CD4-positive, alpha-beta T cell treated with Interleukin-17A for 1 hour (primary cell): ENCODE measurements at regions not wholly inside any gene's neighbourhood (a gene's known extent, or its start where the extent isn't known, plus 50 kb on each side); places are given as distances from the start of the nearest gene placed in this dataset.

Experiments used
- DNase-seq: peaks from one replicate; pipeline ENCODE4 v3.0.0-alpha.2; 2020

DNA sequence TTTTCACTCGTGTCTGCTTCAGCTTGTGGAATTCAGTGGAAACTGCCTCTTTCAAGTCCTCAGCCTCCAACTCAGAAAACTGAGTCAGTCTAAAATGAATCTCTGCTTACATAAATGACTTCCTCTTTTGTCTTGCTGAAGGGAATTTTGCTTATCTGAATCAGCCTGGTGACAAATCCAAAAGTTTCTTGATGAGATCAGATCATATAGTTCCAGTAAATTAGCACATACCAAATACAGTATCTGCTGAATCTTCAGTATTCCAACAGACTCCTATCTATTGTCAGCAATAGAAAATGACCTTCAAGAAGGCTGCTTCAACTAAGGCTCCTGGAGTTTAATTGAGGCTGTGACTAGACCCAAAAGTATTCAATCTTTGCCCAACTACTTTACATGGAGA is 290.0 kb downstream of the MZT1 start:
- no peak for DNase-seq

DNA sequence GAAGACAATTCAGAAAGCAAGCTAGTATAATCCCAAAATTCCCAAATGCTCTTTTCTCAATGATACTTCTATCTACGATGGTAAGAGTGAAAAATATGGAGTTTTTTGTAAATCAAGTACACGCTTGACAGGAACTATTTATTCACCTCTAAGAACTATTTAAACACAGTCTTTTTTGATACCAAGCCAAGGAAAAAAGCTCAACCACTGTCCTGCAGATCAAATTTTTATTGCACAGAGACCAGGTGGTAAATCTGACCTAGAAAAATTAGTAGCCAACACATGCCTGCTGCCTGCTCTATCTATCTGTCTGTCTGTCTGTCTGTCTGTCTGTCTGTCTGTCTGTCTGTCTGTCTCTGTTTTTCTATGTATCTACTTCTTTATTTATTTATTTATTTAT is 292.2 kb downstream of the MZT1 start:
- no peak for DNase-seq

GRCh38 chr13:72431981-72432682 is 295.3 kb downstream of the MZT1 start:
- DNase-seq: no peak

DNA sequence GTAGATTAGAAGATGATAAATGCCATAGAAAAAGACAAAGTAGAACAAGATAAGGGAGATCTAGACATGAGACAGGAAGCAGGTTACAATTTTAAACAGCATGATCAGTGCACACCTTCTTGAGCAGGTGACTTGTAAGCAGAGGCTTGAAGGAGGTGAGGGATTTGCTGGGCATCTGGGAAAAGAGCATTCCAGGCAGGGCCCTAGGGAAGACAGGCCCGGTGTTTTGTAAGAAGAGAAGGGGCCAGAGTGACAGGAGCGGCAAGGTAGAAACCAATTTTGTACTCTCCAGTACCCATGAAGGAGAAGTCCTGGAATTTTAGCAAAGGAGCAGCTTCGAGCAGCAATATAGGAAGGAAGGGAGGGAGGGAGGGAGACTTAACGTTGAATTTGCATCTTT is 296.5 kb downstream of the MZT1 start:
- DNase-seq: no peak

DNA sequence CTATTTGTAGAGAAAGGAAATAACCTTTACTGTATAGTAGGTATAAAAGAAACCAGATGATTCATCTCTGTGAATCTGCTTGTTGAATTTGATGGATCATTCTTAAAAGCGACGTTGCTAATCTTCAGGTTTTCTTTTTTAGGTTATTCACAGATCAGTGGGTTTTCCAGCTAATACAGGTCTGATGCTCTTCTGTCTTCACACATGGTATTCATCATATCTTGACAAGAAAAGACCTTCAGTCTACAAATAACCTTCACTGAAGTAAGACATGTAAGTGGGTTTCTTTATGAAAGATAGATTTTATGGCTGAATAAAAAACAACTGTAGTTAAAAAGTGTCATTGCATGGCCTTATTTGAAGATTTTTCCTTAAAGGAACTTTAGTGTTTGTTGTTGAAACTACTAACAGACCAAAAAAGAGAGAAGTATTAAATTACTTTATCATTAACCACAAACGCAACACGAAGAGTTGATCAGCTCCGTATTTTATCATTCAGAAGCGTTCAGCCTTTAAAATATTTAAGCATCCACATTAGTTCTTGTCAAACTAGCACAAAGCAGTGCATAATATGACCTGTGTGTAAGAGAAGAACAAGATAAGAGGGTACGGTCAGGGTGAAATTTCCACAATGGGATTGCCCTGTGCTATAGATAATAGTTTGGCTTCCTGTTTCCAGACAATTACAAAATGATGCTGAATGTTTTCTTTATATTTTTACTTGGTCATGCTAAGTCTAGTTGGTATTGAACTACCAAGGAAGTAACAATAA is 299.5 kb downstream of the MZT1 start:
- no peak for DNase-seq

DNA sequence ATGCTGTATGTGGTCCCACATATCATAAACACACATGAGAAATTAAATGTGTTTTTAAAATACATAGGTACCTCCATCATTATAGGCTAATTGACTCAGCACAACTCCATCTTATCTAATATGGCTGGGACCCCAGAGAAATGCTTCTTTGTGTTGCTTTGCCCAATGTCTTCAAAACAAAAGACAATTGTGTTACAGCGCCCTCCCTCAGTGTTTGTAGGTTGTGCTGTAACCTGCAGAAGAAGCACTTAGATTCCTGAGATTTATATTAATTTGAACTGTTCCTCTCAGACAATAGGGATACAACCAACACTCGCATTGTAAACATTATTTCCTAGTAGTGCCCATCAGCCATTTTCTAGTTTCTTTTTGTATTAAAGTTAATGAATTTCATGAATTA is 303.4 kb downstream of the MZT1 start:
- no peak for DNase-seq

GRCh38 chr13:72415817-72416216 is 311.6 kb downstream of the MZT1 start:
- DNase-seq: no peak

- DNase-seq: no peak
These were observed 314.9 kb downstream of the MZT1 start for GRCh38 chr13:72412481-72412880.

DNA sequence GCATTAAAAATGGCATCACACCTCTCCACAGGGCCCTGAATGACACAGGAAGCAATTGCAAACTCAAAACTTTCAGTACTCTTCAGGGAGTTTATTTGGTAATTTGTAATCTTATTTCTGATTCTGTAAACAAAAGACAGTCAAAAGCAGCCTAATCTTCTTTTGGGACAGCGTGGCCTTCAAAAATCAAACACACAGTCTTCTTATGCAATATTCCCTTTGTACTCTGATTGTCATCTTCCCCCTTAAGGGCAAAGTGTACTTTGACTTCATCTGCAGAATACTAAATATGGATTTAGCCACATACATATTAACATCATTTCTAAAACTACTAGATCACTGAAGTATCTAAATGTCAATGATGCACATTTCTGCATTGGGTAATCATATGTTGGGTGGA is 322.0 kb downstream of the MZT1 start:
- no peak for DNase-seq

DNA sequence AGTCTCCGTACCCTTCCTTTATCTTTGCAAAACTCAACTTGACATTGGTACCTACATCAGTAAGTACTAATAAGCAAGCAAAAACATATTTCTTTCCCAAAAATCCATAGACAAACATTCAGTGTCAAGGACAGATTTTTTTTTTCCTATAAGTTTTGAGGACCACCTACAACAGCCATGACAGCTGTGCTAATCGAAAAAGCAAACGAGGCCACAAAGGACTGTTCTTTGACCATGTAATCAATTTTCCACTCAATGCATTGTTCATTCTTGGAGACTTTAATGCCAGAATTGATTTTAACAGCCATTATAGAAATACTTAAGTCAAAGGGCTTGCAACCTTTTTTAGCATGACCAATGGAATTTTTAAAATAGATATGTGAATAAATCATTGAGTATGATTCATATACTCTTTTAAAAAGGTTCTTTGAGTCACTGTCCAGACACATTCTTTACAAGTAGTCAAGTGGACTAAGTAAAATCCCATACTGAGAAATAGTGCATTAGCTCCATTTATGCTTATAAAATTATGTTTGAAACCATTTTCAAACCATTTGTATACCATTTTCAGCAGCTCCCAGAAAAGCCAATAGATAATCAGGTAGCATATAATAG is 323.9 kb downstream of the MZT1 start:
- no peak for DNase-seq

- DNase-seq: no peak
These were observed 326.6 kb downstream of the MZT1 start for GRCh38 chr13:72400856-72401255.

GRCh38 chr13:72399351-72399750 is 328.1 kb downstream of the MZT1 start:
- DNase-seq: no peak

GRCh38 chr13:72397265-72397664 is 330.2 kb downstream of the MZT1 start:
- DNase-seq: no peak

- no peak for DNase-seq
These were observed 336.5 kb downstream of the MZT1 start for GRCh38 chr13:72390909-72391308.

GRCh38 chr13:72386138-72386684 is 341.2 kb downstream of the MZT1 start:
- DNase-seq: no peak

DNA sequence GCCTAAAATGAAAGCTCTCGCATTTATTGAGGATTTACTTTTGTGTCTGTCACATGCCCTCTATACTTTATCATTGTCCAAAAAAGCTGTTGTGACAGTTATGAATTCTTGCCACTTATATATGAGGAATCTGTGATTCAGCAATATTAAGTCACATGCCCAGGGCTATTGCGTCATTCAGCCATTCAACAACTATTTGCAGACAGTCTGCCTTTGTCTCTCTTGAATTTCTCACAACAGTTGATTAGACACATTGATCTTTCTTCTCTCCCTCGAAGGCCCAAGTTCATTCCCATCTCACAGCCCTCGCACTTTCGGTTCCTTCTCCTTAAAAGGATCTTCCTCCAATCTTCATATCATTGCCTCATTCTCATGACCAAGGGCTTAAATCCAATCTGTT is 342.6 kb downstream of the MZT1 start:
- DNase-seq: no peak

- DNase-seq: no peak
These were observed 343.1 kb downstream of the MZT1 start for GRCh38 chr13:72384186-72384823.

DNA sequence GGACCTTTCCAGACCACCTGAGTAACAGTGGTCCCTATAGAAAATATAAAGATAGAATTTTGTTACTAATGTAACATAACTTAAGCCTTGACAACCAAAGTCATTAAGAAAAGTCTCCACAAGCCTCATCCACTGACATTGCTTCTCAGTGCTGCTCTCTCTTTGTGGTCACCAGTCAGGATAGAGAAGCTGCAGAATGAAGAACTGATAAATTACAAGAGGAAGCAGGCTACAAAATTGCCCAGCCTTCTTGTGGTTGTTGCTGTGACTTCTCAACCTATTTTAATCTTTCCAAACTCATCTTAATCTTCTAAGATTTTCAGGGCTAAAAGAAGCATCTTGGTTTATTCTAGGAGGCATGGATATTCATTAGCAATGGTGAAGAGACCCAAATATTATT is 343.8 kb downstream of the MZT1 start:
- no peak for DNase-seq

GRCh38 chr13:72379581-72379980 is 347.8 kb downstream of the MZT1 start:
- DNase-seq: no peak

- no peak for DNase-seq
These were observed 359.4 kb downstream of the MZT1 start for GRCh38 chr13:72368031-72368430.

DNA sequence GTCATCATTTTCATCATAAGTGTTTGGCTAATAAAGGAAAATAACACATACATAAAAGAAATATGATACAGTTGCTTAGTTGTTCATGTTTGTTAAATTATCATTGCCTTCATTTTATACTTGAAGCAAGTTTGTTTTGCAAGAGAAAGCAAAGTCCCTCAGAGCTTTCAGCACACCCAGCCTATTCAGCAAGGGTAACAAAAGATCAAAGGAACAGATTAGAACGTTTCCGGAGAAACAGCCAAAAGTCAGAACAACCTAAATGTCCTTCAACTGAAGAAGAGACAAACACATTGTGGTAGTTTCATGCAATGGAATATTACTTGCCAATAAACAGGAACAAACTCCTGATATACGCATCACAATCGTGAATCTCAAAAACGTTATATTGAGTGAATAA is 380.7 kb downstream of the MZT1 start:
- no peak for DNase-seq

DNA sequence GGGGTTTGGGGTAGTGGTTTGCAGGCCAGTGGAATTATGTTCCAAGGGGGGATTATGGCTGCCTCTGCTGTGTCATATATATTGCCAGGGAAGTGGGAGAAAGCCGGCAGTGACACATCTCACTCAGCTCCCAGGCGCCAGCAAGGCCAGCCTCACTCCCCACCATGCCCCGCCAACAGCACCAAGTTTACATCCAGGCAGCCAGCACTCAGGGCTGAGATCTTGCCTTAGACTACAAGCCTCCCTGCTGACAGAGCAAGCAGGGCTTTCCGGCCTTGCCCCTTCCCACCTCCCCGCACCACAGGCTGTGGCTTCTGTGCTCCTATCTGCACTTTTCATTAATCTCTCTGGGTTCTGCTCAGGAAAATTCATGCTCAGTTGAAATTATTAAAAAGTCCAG is 385.1 kb downstream of the MZT1 start:
- no peak for DNase-seq

- no peak for DNase-seq
These were observed 385.5 kb downstream of the MZT1 start for GRCh38 chr13:72341904-72342303.
